Cardiac fibroblast (primary cell): ENCODE measurements at regions not wholly inside any gene's neighbourhood (a gene's known extent, or its start where the extent isn't known, plus 50 kb on each side); places are given as distances from the start of the nearest gene placed in this dataset.
A peak's percentile ranks its signal among the peaks of the same experiment; 100 is the strongest.

Experiments
- DNase-seq, 2 donors: peaks; one replicate each; pipeline versions ENCODE4 v3.0.0 to v3.0.0-alpha.2; 2010; ENCODE audit warnings: low read depth in 2 of 2
- H3K4me3 ChIP-seq, 2 donors: replicated peaks in 1 of 2; 1 replicate in 1 of 2; 2 replicates in 1 of 2; pipeline ENCODE4 v1.5.1; 2011; ENCODE audit warnings: low read depth in 2 of 2, low read length in 2 of 2, mild to moderate bottlenecking in 2 of 2, moderate library complexity in 1 of 2
- CTCF ChIP-seq: IDR thresholded peaks from one replicate; pipeline ENCODE4 v1.5.1; 2011; ENCODE audit warnings: low read depth, mild to moderate bottlenecking, low read length, inconsistent platforms

- no peak for TF ChIP-seq CTCF
- H3K4me3 ChIP-seq, result no peak overlapping the region
- DNase-seq, result peak; percentile 21 to 55
These were observed 108.2 kb upstream of the MKLN1 start for GRCh38 chr7:131219312-131220041.

GRCh38 chr7:131221061-131221460 is 106.6 kb upstream of the MKLN1 start:
- TF ChIP-seq CTCF, result no peak
- DNase-seq, result no peak
- H3K4me3 ChIP-seq, result no peak overlapping the region

GRCh38 chr7:131222171-131222570 is 105.5 kb upstream of the MKLN1 start:
- TF ChIP-seq CTCF, result no peak
- DNase-seq, result no peak
- H3K4me3 ChIP-seq, result no peak overlapping the region

- no peak overlapping the region for H3K4me3 ChIP-seq
- no peak for TF ChIP-seq CTCF
- DNase-seq, result no peak
These were observed 104.5 kb upstream of the MKLN1 start for GRCh38 chr7:131223151-131223550.

- H3K4me3 ChIP-seq, result no peak overlapping the region
- TF ChIP-seq CTCF, result no peak
- no peak for DNase-seq
These were observed 102.7 kb upstream of the MKLN1 start for GRCh38 chr7:131224996-131225395.

GRCh38 chr7:131225619-131226513 is 101.8 kb upstream of the MKLN1 start:
- peak; percentile 75 to 83 for DNase-seq
- no peak overlapping the region for H3K4me3 ChIP-seq
- no peak for TF ChIP-seq CTCF
